ENCODE measurements at regions not wholly inside any gene's neighbourhood (a gene's known extent, or its start where the extent isn't known, plus 50 kb on each side); places are given as distances from the start of the nearest gene placed in this dataset.

DNA sequence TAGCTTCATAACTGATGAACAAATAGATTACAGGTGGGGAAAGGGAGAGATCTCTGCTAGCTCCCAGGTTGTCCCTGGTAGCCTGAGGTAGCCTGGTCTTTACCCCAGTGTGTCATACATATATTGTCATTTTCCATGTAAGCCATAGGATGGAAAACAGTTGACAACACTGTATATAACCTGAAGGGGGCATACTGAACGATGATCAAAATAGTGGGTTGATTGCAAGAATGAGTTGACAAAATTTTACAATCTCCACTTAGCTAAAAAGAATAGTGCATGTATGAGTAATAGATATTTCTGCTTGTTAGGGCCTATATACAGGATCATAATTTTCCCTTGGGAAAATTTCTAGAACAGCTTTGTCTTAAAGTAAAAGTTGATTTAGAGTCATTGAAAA lies 304.1 kb upstream of the HAND2 start:
- no peak for DNase-seq

DNA sequence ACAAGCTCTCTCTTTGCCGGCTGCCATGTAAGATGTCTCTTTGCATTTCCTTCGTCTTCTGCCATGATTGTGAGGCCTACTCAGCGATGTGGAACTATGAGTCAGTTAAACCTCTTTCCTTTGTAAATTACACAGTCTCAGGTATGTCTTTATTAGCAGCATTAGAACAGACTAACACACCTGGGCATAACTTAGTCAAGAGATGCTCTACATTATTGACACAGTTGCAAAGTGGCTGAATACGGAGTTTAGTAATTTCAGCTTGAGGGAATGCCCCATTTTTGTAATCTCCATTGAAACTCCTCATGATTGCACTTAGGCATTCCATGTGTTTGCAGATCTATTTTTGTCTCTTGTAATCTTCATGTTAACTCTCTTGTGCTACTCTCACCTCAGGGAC lies 299.5 kb upstream of the HAND2 start:
- no peak for DNase-seq

DNA sequence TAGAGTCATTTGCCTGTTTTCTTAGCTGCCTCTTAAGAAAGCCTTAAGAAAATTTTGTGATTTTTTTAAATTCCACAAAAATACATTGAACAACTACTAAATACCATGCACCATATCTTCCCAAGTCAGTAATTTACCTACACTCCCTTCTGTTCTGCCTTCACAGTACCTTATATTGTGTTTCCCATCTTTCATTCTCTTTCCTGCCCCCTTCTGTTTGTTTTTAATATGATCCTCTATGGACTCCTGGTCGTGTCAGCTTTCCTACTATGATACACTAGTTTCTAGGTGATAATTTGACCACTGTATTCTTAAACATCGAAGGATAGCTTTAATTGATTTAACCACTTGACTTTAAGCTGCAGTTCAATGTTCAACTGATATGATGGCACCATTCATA lies 297.7 kb upstream of the HAND2 start:
- DNase-seq, result no peak

DNA sequence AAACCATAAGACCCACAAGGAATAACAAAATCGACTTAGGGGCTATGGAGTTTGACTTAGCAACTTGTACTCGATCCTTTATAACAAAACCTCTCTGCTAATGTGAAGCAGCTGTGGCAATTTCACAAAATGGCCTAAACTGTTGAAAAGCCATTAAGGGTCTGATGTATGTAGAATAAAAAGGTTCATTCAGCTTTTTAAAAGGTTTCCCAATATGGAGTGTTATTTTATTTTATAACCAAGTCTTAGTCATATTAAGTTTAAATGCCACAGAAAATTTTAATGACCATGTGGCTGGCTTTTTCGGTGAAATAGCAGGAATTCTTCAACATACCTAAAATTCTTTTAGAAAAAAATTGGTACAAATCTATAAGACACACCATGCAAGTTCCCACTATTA lies 291.8 kb upstream of the HAND2 start:
- DNase-seq, result no peak

GRCh38 chr4:173821036-173821435 lies 291.0 kb upstream of the HAND2 start:
- no peak for DNase-seq

DNA sequence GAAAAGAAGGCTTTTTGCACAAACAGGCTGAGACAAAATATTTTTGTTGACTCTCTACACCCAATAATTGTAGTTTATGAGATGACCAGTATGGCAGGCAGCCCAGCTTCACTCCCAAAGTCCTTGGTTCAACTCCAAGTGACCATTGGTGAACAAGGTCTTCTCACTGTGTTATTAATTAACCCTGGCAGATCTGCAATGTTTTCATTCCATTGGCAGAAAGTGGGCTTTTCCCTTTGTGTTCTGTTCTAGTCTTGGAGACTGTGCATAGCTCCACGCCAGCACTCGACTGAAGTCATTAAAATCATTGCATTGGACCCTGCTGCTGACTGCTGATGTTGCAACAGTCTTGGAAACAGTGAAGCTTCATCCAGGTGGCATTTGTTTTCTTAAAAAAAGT lies 277.3 kb upstream of the HAND2 start:
- no peak for DNase-seq

DNA sequence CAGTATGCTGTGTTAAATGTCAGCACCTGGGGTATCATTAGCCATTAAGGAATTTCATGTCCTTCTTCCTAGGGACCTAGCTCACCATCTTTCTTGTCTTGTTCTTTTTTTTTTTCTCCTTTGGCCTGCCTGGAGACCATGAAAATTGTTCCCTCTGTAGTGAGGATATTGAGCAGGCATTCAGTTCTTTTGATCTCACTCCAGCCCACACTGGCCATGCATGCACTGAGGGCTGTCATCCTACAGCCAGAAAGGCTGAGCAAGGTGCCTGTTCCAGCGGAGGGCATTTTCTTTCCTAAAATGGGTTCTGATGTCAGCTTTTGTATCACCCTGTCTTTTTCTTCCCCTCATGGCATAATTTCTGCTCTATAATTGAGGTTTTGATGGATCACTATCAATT lies 275.9 kb upstream of the HAND2 start:
- no peak for DNase-seq

DNA sequence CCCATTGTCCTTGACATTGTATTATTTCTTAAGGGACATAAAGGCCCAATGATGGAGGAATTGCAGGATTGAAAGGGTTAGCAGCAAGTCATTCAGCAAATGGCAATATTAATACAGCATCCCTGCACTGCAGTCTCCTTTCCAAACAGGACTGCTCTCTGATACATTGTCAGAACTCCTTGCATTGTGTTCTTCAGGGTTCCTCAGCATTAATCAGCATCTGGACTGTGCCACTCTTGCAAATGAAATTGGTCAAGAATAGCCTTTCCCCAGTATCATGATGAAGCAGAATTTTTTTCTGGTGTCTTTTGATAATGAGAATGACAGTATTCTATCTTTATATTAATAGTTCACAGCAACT lies 272.6 kb upstream of the HAND2 start:
- DNase-seq, result no peak

GRCh38 chr4:173801876-173802661 lies 272.0 kb upstream of the HAND2 start:
- no peak for DNase-seq

GRCh38 chr4:173801361-173801760 lies 271.3 kb upstream of the HAND2 start:
- no peak for DNase-seq

DNA sequence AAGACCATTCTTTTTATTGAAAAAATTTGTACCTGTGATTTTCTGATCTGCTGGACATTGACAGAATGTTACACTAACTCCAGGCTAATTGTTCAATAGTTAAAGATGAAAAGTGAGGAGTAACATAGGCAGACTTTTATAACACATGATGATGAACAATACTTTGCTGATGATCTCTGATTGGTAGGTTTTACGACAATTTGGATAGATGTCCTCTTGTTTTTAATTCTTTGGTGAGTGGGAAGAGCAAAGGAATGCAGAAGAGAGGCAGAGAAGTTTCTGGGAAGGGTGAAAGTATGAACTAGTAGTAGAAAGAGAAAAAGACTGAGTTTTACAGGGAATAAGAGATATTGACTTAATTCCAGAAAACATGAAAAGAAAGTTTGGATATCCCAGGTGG lies 267.3 kb upstream of the HAND2 start:
- no peak for DNase-seq

DNA sequence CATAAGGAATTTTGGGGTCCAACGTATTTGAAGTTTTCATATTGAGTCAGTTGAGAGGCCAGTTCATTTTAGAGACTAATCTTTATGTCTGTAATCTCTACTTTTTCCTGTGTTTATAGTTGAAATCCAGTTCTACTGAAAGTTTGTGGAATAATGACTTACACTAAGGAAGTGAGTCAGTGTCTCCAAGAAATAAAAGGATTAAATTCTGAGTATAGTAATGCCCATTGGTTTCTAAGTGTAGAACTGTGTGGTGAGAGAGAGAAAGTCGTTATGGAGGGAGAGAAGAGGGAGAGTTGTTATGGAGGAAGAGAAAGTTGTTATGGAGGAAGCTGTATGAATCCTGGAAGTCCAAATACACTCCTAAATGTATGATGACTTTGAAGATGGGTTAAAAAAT lies 264.6 kb upstream of the HAND2 start:
- DNase-seq, result no peak

DNA sequence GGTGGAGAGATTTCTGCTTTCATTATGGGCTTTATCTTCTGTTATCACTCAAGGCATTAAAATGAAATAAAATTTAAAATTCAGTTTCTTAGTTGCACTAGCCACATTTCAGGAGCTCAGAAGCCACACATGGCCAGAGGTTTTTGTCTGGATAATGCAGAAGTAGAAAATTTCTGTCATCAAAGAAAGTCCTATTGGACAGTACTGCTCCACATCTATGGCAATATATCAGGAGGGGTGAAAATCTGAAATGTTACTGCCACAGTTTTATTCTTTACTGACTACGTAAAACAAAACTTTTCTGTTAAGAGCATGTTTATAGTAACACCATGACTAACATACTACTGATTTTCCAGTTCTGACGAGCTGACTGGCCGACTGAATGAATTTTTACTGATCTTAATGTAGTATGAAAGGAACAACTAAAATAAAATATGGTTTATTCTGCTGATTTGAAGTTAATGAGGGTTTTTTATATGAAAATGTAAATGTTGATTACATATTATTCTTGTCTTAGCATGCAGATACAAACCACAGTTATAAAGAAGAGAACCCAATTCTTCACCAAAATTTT lies 264.0 kb upstream of the HAND2 start:
- DNase-seq, result no peak

- no peak for DNase-seq
These were observed 252.6 kb upstream of the HAND2 start for GRCh38 chr4:173782660-173783059.

DNA sequence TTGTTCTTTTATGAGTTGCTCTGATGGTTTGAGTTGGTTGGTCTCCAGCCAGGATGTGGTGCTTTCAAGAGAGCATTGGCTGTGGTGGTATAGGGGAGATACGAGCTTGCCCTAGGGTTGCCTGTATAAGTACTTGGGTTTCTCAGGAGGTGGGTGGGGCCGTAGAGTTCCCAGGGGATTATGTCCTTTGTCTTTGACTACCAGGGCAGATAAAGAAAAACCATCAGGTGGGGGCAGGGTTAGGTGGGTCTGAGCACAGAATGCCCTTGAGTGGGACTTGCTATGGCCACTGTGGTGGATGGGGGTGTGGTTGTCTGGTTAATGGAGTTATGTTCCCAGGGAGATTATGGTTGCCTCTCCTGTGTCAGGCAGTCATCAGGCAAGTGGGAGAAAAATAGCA lies 247.9 kb upstream of the HAND2 start:
- no peak for DNase-seq

DNA sequence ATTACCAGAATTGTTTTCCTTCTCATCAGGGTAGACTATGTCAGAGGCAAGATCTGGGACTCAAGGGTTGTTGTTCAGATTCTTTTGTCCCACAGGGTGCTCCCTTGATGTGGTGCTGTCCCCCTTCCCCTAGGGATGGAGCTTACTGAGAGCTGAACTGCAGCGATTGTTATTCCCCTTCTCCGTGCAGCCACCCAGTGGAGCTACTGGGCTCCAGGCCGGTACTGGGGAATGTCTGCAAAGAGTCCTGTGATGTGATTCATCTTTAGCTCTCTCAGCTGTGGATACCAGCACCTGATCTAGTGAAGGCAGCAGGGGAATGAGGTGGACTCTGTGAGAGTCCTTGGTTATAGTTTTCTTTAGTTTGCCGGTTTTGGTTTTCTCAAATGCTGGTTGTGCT lies 247.4 kb upstream of the HAND2 start:
- no peak for DNase-seq

GRCh38 chr4:173769568-173769967 lies 239.5 kb upstream of the HAND2 start:
- DNase-seq, result no peak

GRCh38 chr4:173767650-173768049 lies 237.6 kb upstream of the HAND2 start:
- no peak for DNase-seq

GRCh38 chr4:173766171-173766600 lies 236.2 kb upstream of the HAND2 start:
- no peak for DNase-seq

- DNase-seq, result no peak
These were observed 235.7 kb upstream of the HAND2 start for GRCh38 chr4:173765751-173766150.

DNA sequence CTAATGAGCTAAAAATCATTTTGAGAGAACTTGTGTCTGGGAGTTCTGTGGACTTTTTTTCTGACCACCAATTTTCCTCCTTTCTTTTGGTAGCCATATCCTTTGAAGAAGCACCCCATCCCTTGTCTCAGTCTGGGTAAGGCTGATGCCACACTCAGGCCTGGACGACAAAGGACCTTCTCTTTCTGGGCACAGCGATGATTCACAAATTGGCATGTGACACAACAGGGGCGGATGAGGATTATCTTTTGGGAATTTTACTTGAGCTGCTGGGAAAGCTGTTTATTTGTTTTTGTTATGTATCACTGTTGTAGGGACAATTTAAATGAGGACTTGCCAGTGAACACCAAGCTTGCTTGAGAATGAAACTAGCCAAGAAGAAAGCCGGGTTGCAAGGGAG lies 233.4 kb upstream of the HAND2 start:
- no peak for DNase-seq

- DNase-seq, result no peak
These were observed 231.9 kb upstream of the HAND2 start for GRCh38 chr4:173761938-173762337.

DNA sequence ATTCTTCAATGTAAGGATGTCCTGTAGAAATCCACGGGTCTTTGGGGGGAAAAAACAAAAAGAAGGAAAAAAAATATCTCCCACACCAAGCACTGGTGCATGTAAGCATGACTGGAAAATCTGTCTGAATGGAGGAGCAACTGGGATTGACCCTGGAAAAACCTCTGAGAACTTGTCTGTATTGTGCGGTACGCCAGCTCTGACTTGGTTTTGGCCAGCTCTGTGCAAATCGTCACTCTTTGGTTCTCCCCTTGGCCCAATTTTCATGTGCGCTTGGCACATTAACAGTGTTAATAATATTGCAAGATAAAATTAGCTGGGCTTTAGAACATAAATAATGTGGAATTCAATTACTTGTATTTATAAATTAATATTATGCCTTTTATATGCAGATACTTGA lies 231.2 kb upstream of the HAND2 start:
- DNase-seq, result no peak

- no peak for DNase-seq
These were observed 228.1 kb upstream of the HAND2 start for GRCh38 chr4:173758132-173758531.

GRCh38 chr4:173753408-173753807 lies 223.4 kb upstream of the HAND2 start:
- no peak for DNase-seq
